HEK293T (cell line): ENCODE measurements at regions not wholly inside any gene's neighbourhood (a gene's known extent, or its start where the extent isn't known, plus 50 kb on each side); places are given as distances from the start of the nearest gene placed in this dataset.

Experiments
- BHLHE40 ChIP-seq: fragments of 450-650 bp; IDR thresholded peaks from 2 replicates; pipeline ENCODE4 v1.6.1; 2016; ENCODE audit warnings: mild to moderate bottlenecking, moderate library complexity, borderline replicate concordance
- ELF4 ChIP-seq: fragments of 450-650 bp; IDR thresholded peaks from 2 replicates; pipeline ENCODE4 v1.6.1; 2017; ENCODE audit warnings: antibody characterized with exemption
- FOXA1 ChIP-seq: fragments of 450-650 bp; IDR thresholded peaks from 2 replicates; pipeline ENCODE4 v1.6.1; 2016; ENCODE audit warnings: mild to moderate bottlenecking
- HDGF ChIP-seq: fragments of 450-650 bp; IDR thresholded peaks from 2 replicates; pipeline ENCODE4 v1.6.1; 2017; ENCODE audit warnings: antibody characterized with exemption, borderline replicate concordance
- L3MBTL2 ChIP-seq: fragments of 450-650 bp; conservative IDR thresholded peaks from 2 replicates; pipeline ENCODE4 v1.6.1; 2016; ENCODE audit warnings: mild to moderate bottlenecking
- LEF1 ChIP-seq: fragments of 450-650 bp; IDR thresholded peaks from 2 replicates; pipeline ENCODE4 v1.6.1; 2017; ENCODE audit warnings: mild to moderate bottlenecking, borderline replicate concordance
- PKNOX1 ChIP-seq: fragments of 450-650 bp; IDR thresholded peaks from 2 replicates; pipeline ENCODE4 v1.6.1; 2016
- SP1 ChIP-seq: fragments of 450-650 bp; IDR thresholded peaks from 2 replicates; pipeline ENCODE4 v1.6.1; 2017
- SUZ12 ChIP-seq: fragments of 450-650 bp; IDR thresholded peaks from 2 replicates; pipeline ENCODE4 v1.6.1; 2016; ENCODE audit warnings: mild to moderate bottlenecking
- TARDBP ChIP-seq: fragments of 450-650 bp; IDR thresholded peaks from 2 replicates; pipeline ENCODE4 v1.6.1; 2016
- ZNF384 ChIP-seq: fragments of 450-650 bp; IDR thresholded peaks from 2 replicates; pipeline ENCODE4 v1.6.1; 2016

DNA sequence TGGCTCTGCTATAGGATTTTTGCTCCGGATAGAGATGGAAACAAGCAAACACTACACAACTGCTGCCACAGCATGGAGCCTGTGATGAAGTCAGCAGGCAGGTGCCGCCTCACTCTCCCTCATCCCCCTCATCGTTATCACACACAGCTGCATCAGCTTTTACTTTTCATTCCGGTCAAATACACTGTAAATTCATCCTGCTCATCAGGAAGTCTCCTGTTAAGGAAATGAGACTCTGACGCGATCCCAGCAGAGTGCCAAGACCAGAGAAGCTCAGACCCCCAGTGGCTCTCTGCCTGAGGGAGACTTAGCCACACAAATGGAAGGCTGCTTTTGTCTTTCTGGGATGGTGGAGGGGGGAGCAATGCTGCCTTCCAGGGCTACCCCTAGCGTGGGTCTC, 270.2 kb downstream of the ELAVL2 start:
- no peak for TF ChIP-seq TARDBP
- TF ChIP-seq ELF4: no peak
- TF ChIP-seq HDGF: no peak
- TF ChIP-seq BHLHE40: no peak
- TF ChIP-seq PKNOX1: no peak
- TF ChIP-seq SUZ12: no peak
- TF ChIP-seq ZNF384: no peak
- no peak for TF ChIP-seq SP1
- TF ChIP-seq L3MBTL2: no peak
- no peak for TF ChIP-seq FOXA1
- no peak for TF ChIP-seq LEF1
